Peyer's patch (tissue), 4 donors: ENCODE measurements at regions not wholly inside any gene's neighbourhood (a gene's known extent, or its start where the extent isn't known, plus 50 kb on each side); places are given as distances from the start of the nearest gene placed in this dataset.

Experiments used
- DNase-seq, 3 donors: peaks; one replicate each; pipeline ENCODE4 v3.0.0-alpha.2; 2017 to 2019
- H3K27ac ChIP-seq, 4 donors: fragments of 200-600 bp; sonication (generic); one replicate each; pipeline ENCODE4 v1.5.1; 2016 to 2019
- H3K27me3 ChIP-seq, 2 donors: fragments of 200-600 bp; sonication (generic); one replicate each; pipeline ENCODE4 v1.5.1; 2019
- H3K36me3 ChIP-seq, 3 donors: fragments of 200-600 bp; sonication (generic); one replicate each; pipeline ENCODE4 v1.5.1; 2016 to 2019
- H3K4me1 ChIP-seq, 4 donors: fragments of 200-600 bp; sonication (generic); one replicate each; pipeline ENCODE4 v1.5.1; 2016 to 2019
- H3K4me3 ChIP-seq, 4 donors: fragments of 200-600 bp; sonication (generic); 1 replicate in 3 of 4; 2 replicates in 1 of 4; pipeline ENCODE4 v1.5.1; 2016 to 2019; ENCODE audit warnings: mild to moderate bottlenecking in 1 of 4
- H3K9me3 ChIP-seq, 4 donors: fragments of 200-600 bp; sonication (generic); one replicate each; pipeline ENCODE4 v1.5.1; 2016 to 2019; ENCODE audit warnings: mild to moderate bottlenecking in 1 of 4
- CTCF ChIP-seq, 6 experiments: fragments of 450-650 bp in 4 of 6; fragments of 200-600 bp in 2 of 6; sonication (generic) in 1 of 6; IDR thresholded peaks; one replicate each; pipeline ENCODE4 v1.5.1; 2017 to 2019; ENCODE audit warnings: antibody characterized with exemption in 6 of 6, mild to moderate bottlenecking in 3 of 6, moderate library complexity in 1 of 6
- POLR2A ChIP-seq, 2 donors: fragments of 450-650 bp; IDR thresholded peaks; one replicate each; pipeline ENCODE4 v1.5.1; 2017; ENCODE audit warnings: antibody characterized with exemption in 2 of 2, mild to moderate bottlenecking in 2 of 2, moderate library complexity in 2 of 2

- peak in 1 of 3 donors; percentile 59 for DNase-seq
- Histone ChIP-seq H3K4me1 (peaks cover 0 to 21% (median 0%) of the 10 kb centered on the region in 4 donors), H3K27ac (peak overlapping the region in 3 of 4 donors; percentile 44 to 84 (median 76)), H3K36me3 (no peaks in the 10 kb centered on the region), H3K4me3 (peak overlapping the region in 1 of 4 donors; percentile 36), H3K27me3 (no peaks in the 10 kb centered on the region), H3K9me3 (no peaks in the 10 kb centered on the region)
- peak in 1 of 2 donors; percentile 50 for TF ChIP-seq POLR2A (IDR thresholded peaks at IDR 0.05)
- TF ChIP-seq CTCF (IDR thresholded peaks at IDR 0.05): no peak
Measured at GRCh38 chr4:151564321-151564720, 155.3 kb downstream of the FHIP1A start.

GRCh38 chr4:151565583-151565982 is 156.6 kb downstream of the FHIP1A start:
- Histone ChIP-seq H3K36me3 (no peaks in the 10 kb centered on the region), H3K27ac (peak overlapping the region in 1 of 4 donors; percentile 84), H3K27me3 (no peaks in the 10 kb centered on the region), H3K4me1 (peaks cover 0 to 25% (median 0%) of the 10 kb centered on the region in 4 donors), H3K9me3 (no peaks in the 10 kb centered on the region), H3K4me3 (no peak overlapping the region)
- DNase-seq: no peak
- TF ChIP-seq CTCF (IDR thresholded peaks at IDR 0.05): no peak

- TF ChIP-seq CTCF (IDR thresholded peaks at IDR 0.05) (no peak), POLR2A (IDR thresholded peaks at IDR 0.05) (no peak)
- Histone ChIP-seq H3K4me1 (peaks cover 0 to 25% (median 0%) of the 10 kb centered on the region in 4 donors), H3K9me3 (no peaks in the 10 kb centered on the region), H3K27ac (peak overlapping the region in 1 of 4 donors; percentile 5), H3K36me3 (no peaks in the 10 kb centered on the region), H3K27me3 (no peaks in the 10 kb centered on the region), H3K4me3 (no peak overlapping the region)
- DNase-seq: no peak
Measured at GRCh38 chr4:151566053-151566452, 157.1 kb downstream of the FHIP1A start.

- Histone ChIP-seq H3K27me3 (no peaks in the 10 kb centered on the region), H3K9me3 (no peaks in the 10 kb centered on the region), H3K4me1 (peaks cover 0 to 25% (median 0%) of the 10 kb centered on the region in 4 donors), H3K27ac (peak overlapping the region in 1 of 4 donors; percentile 28), H3K36me3 (no peaks in the 10 kb centered on the region), H3K4me3 (no peak overlapping the region)
- TF ChIP-seq POLR2A (IDR thresholded peaks at IDR 0.05): no peak
- no peak for TF ChIP-seq CTCF (IDR thresholded peaks at IDR 0.05)
- DNase-seq: no peak
Measured at GRCh38 chr4:151567056-151567455, 158.1 kb downstream of the FHIP1A start.

- H3K27ac ChIP-seq: no peak overlapping the region
- no peak for DNase-seq
- TF ChIP-seq CTCF (IDR thresholded peaks at IDR 0.05): no peak
- TF ChIP-seq POLR2A (IDR thresholded peaks at IDR 0.05): no peak
- no peaks in the 10 kb centered on the region for H3K9me3 ChIP-seq
- no peak overlapping the region for H3K4me3 ChIP-seq
- no peaks in the 10 kb centered on the region for H3K36me3 ChIP-seq
- no peaks in the 10 kb centered on the region for H3K27me3 ChIP-seq
- H3K4me1 ChIP-seq: peaks cover 0 to 25% (median 0%) of the 10 kb centered on the region in 4 donors
Measured at GRCh38 chr4:151568966-151569365, 160.0 kb downstream of the FHIP1A start.

- DNase-seq: no peak
- no peaks in the 10 kb centered on the region for H3K27me3 ChIP-seq
- peak overlapping the region in 1 of 4 donors; percentile 68 for H3K27ac ChIP-seq
- H3K36me3 ChIP-seq: no peaks in the 10 kb centered on the region
- H3K4me1 ChIP-seq: peaks cover 0 to 28% (median 0%) of the 10 kb centered on the region in 4 donors
- no peak for TF ChIP-seq CTCF (IDR thresholded peaks at IDR 0.05)
- TF ChIP-seq POLR2A (IDR thresholded peaks at IDR 0.05): no peak
- no peak overlapping the region for H3K4me3 ChIP-seq
- H3K9me3 ChIP-seq: no peaks in the 10 kb centered on the region
Measured at GRCh38 chr4:151569650-151570049, 160.7 kb downstream of the FHIP1A start.
